ENCODE measurements at regions not wholly inside any gene's neighbourhood (a gene's known extent, or its start where the extent isn't known, plus 50 kb on each side); places are given as distances from the start of the nearest gene placed in this dataset.

GRCh38 chr18:70684821-70685220, 396.0 kb downstream of the SOCS6 start:
- Histone ChIP-seq H3K4me3 (ENCODE audit: low read length) (no peak overlapping the region), H3K4me1 (ENCODE audit: control insufficient read depth, insufficient read depth, low read length) (no peaks in the 10 kb centered on the region), H3K36me3 (ENCODE audit: control insufficient read depth, insufficient read depth, low read length) (no peaks in the 10 kb centered on the region), H3K27ac (ENCODE audit: low read depth, low read length) (no peak overlapping the region), H3K27me3 (ENCODE audit: control insufficient read depth, insufficient read depth, low read length) (no peaks in the 10 kb centered on the region), H3K9ac (ENCODE audit: low read length) (no peak overlapping the region)

- no peaks in the 10 kb centered on the region for H3K27me3 ChIP-seq (ENCODE audit: control insufficient read depth, insufficient read depth, low read length)
- H3K27ac ChIP-seq (ENCODE audit: low read depth, low read length): no peak overlapping the region
- H3K36me3 ChIP-seq (ENCODE audit: control insufficient read depth, insufficient read depth, low read length): no peaks in the 10 kb centered on the region
- no peak overlapping the region for H3K4me3 ChIP-seq (ENCODE audit: low read length)
- H3K4me1 ChIP-seq (ENCODE audit: control insufficient read depth, insufficient read depth, low read length): no peaks in the 10 kb centered on the region
- H3K9ac ChIP-seq (ENCODE audit: low read length): no peak overlapping the region
These were observed 394.4 kb downstream of the SOCS6 start for GRCh38 chr18:70683263-70683662.

GRCh38 chr18:70674896-70675295, 386.1 kb downstream of the SOCS6 start:
- no peaks in the 10 kb centered on the region for H3K36me3 ChIP-seq (ENCODE audit: control insufficient read depth, insufficient read depth, low read length)
- no peaks in the 10 kb centered on the region for H3K27me3 ChIP-seq (ENCODE audit: control insufficient read depth, insufficient read depth, low read length)
- H3K4me1 ChIP-seq (ENCODE audit: control insufficient read depth, insufficient read depth, low read length): no peaks in the 10 kb centered on the region
- H3K27ac ChIP-seq (ENCODE audit: low read depth, low read length): no peak overlapping the region
- no peak overlapping the region for H3K9ac ChIP-seq (ENCODE audit: low read length)
- H3K4me3 ChIP-seq (ENCODE audit: low read length): no peak overlapping the region

- Histone ChIP-seq H3K36me3 (ENCODE audit: control insufficient read depth, insufficient read depth, low read length) (no peaks in the 10 kb centered on the region), H3K4me3 (ENCODE audit: low read length) (no peak overlapping the region), H3K9ac (ENCODE audit: low read length) (no peak overlapping the region), H3K4me1 (ENCODE audit: control insufficient read depth, insufficient read depth, low read length) (no peaks in the 10 kb centered on the region), H3K27ac (ENCODE audit: low read depth, low read length) (no peak overlapping the region), H3K27me3 (ENCODE audit: control insufficient read depth, insufficient read depth, low read length) (no peaks in the 10 kb centered on the region)
These were observed 385.0 kb downstream of the SOCS6 start for GRCh38 chr18:70673831-70674230.

- H3K4me1 ChIP-seq (ENCODE audit: control insufficient read depth, insufficient read depth, low read length): no peaks in the 10 kb centered on the region
- no peak overlapping the region for H3K9ac ChIP-seq (ENCODE audit: low read length)
- no peaks in the 10 kb centered on the region for H3K27me3 ChIP-seq (ENCODE audit: control insufficient read depth, insufficient read depth, low read length)
- no peaks in the 10 kb centered on the region for H3K36me3 ChIP-seq (ENCODE audit: control insufficient read depth, insufficient read depth, low read length)
- no peak overlapping the region for H3K4me3 ChIP-seq (ENCODE audit: low read length)
- no peak overlapping the region for H3K27ac ChIP-seq (ENCODE audit: low read depth, low read length)
These were observed 383.7 kb downstream of the SOCS6 start for GRCh38 chr18:70672581-70672980.

GRCh38 chr18:70671889-70672565, 383.2 kb downstream of the SOCS6 start:
- H3K27ac ChIP-seq (ENCODE audit: low read depth, low read length): no peak overlapping the region
- no peaks in the 10 kb centered on the region for H3K36me3 ChIP-seq (ENCODE audit: control insufficient read depth, insufficient read depth, low read length)
- no peaks in the 10 kb centered on the region for H3K27me3 ChIP-seq (ENCODE audit: control insufficient read depth, insufficient read depth, low read length)
- H3K4me3 ChIP-seq (ENCODE audit: low read length): no peak overlapping the region
- H3K9ac ChIP-seq (ENCODE audit: low read length): no peak overlapping the region
- no peaks in the 10 kb centered on the region for H3K4me1 ChIP-seq (ENCODE audit: control insufficient read depth, insufficient read depth, low read length)

GRCh38 chr18:70666936-70667335, 378.1 kb downstream of the SOCS6 start:
- Histone ChIP-seq H3K4me1 (ENCODE audit: control insufficient read depth, insufficient read depth, low read length) (no peaks in the 10 kb centered on the region), H3K27me3 (ENCODE audit: control insufficient read depth, insufficient read depth, low read length) (no peaks in the 10 kb centered on the region), H3K4me3 (ENCODE audit: low read length) (no peak overlapping the region), H3K9ac (ENCODE audit: low read length) (no peak overlapping the region), H3K36me3 (ENCODE audit: control insufficient read depth, insufficient read depth, low read length) (no peaks in the 10 kb centered on the region), H3K27ac (ENCODE audit: low read depth, low read length) (no peak overlapping the region)

GRCh38 chr18:70663141-70663540, 374.3 kb downstream of the SOCS6 start:
- H3K4me3 ChIP-seq (ENCODE audit: low read length): no peak overlapping the region
- no peaks in the 10 kb centered on the region for H3K4me1 ChIP-seq (ENCODE audit: control insufficient read depth, insufficient read depth, low read length)
- no peaks in the 10 kb centered on the region for H3K27me3 ChIP-seq (ENCODE audit: control insufficient read depth, insufficient read depth, low read length)
- no peaks in the 10 kb centered on the region for H3K36me3 ChIP-seq (ENCODE audit: control insufficient read depth, insufficient read depth, low read length)
- no peak overlapping the region for H3K9ac ChIP-seq (ENCODE audit: low read length)
- H3K27ac ChIP-seq (ENCODE audit: low read depth, low read length): no peak overlapping the region

GRCh38 chr18:70662588-70662987, 373.7 kb downstream of the SOCS6 start:
- H3K36me3 ChIP-seq (ENCODE audit: control insufficient read depth, insufficient read depth, low read length): no peaks in the 10 kb centered on the region
- no peak overlapping the region for H3K9ac ChIP-seq (ENCODE audit: low read length)
- H3K4me3 ChIP-seq (ENCODE audit: low read length): no peak overlapping the region
- H3K4me1 ChIP-seq (ENCODE audit: control insufficient read depth, insufficient read depth, low read length): no peaks in the 10 kb centered on the region
- H3K27me3 ChIP-seq (ENCODE audit: control insufficient read depth, insufficient read depth, low read length): no peaks in the 10 kb centered on the region
- H3K27ac ChIP-seq (ENCODE audit: low read depth, low read length): no peak overlapping the region

- H3K27me3 ChIP-seq (ENCODE audit: control insufficient read depth, insufficient read depth, low read length): no peaks in the 10 kb centered on the region
- no peak overlapping the region for H3K9ac ChIP-seq (ENCODE audit: low read length)
- H3K36me3 ChIP-seq (ENCODE audit: control insufficient read depth, insufficient read depth, low read length): no peaks in the 10 kb centered on the region
- H3K4me3 ChIP-seq (ENCODE audit: low read length): no peak overlapping the region
- H3K27ac ChIP-seq (ENCODE audit: low read depth, low read length): no peak overlapping the region
- H3K4me1 ChIP-seq (ENCODE audit: control insufficient read depth, insufficient read depth, low read length): no peaks in the 10 kb centered on the region
These were observed 370.4 kb downstream of the SOCS6 start for GRCh38 chr18:70659036-70659925.

- Histone ChIP-seq H3K4me3 (ENCODE audit: low read length) (no peak overlapping the region), H3K36me3 (ENCODE audit: control insufficient read depth, insufficient read depth, low read length) (no peaks in the 10 kb centered on the region), H3K4me1 (ENCODE audit: control insufficient read depth, insufficient read depth, low read length) (no peaks in the 10 kb centered on the region)
These were observed 364.8 kb downstream of the SOCS6 start for GRCh38 chr18:70653671-70654070.

GRCh38 chr18:70650878-70651277, 362.0 kb downstream of the SOCS6 start:
- Histone ChIP-seq H3K4me3 (ENCODE audit: low read length) (no peak overlapping the region), H3K27ac (ENCODE audit: low read depth, low read length) (no peak overlapping the region), H3K27me3 (ENCODE audit: control insufficient read depth, insufficient read depth, low read length) (no peaks in the 10 kb centered on the region), H3K36me3 (ENCODE audit: control insufficient read depth, insufficient read depth, low read length) (no peaks in the 10 kb centered on the region), H3K4me1 (ENCODE audit: control insufficient read depth, insufficient read depth, low read length) (no peaks in the 10 kb centered on the region), H3K9ac (ENCODE audit: low read length) (no peak overlapping the region)

More at GRCh38 chr18:70653671-70654070, 364.8 kb downstream of the SOCS6 start:
- Histone ChIP-seq H3K9ac (ENCODE audit: low read length) (no peak overlapping the region), H3K27me3 (ENCODE audit: control insufficient read depth, insufficient read depth, low read length) (no peaks in the 10 kb centered on the region), H3K27ac (ENCODE audit: low read depth, low read length) (no peak overlapping the region)
